Panc1 (cell line): ENCODE measurements at regions not wholly inside any gene's neighbourhood (a gene's known extent, or its start where the extent isn't known, plus 50 kb on each side); places are given as distances from the start of the nearest gene placed in this dataset.

ENCODE experiments used
- POLR2AphosphoS5 ChIP-seq: IDR thresholded peaks from 2 replicates; pipeline ENCODE4 v1.6.1; 2012; ENCODE audit warnings: mild to moderate bottlenecking, low read depth, low read length, moderate library complexity
- SIN3A ChIP-seq: IDR thresholded peaks from 2 replicates; pipeline ENCODE4 v1.6.1; 2012; ENCODE audit warnings: low read depth, mild to moderate bottlenecking, low read length, moderate library complexity, borderline replicate concordance; ENCODE audit not compliant: insufficient read depth
- TCF7L2 ChIP-seq: IDR thresholded peaks from 2 replicates; pipeline ENCODE4 v1.6.1; 2011; ENCODE audit warnings: mild to moderate bottlenecking, low read depth, low read length, inconsistent platforms
- TF ChIP-seq, protein P1 (sequence below), 2 experiments: IDR thresholded peaks; 2 replicates each; pipeline ENCODE4 v1.6.1; 2011 to 2012; ENCODE audit warnings: low read depth in 2 of 2, control low read depth in 1 of 2, low read length in 1 of 2, mild to moderate bottlenecking in 1 of 2, moderate library complexity in 1 of 2; ENCODE audit not compliant: insufficient read depth in 1 of 2
- TF ChIP-seq, protein P2 (sequence below): fragments of 450-650 bp; IDR thresholded peaks from 2 replicates; pipeline ENCODE4 v1.5.1; 2017; ENCODE audit warnings: mild to moderate bottlenecking

DNA sequence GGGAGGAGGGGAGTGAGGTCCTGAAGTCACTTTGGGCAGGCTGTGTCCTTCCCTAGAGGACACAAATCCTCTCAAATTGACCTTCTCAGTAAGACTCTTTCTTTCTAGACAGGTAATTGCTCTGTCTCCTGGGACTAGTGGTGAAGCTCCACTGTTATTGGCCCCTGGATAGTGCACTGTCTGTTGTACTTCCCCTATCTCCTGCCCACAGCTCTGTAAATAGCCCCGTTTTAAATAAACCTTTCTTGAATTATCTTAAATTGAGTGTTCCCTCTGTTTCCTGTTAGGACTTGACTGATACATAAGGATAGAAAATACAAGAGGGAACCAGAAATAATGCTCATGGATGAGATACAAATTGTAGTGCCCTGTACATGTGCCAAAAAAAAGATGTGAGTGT is 229.5 kb upstream of the USP24 start:
- TF ChIP-seq, protein P1, sequence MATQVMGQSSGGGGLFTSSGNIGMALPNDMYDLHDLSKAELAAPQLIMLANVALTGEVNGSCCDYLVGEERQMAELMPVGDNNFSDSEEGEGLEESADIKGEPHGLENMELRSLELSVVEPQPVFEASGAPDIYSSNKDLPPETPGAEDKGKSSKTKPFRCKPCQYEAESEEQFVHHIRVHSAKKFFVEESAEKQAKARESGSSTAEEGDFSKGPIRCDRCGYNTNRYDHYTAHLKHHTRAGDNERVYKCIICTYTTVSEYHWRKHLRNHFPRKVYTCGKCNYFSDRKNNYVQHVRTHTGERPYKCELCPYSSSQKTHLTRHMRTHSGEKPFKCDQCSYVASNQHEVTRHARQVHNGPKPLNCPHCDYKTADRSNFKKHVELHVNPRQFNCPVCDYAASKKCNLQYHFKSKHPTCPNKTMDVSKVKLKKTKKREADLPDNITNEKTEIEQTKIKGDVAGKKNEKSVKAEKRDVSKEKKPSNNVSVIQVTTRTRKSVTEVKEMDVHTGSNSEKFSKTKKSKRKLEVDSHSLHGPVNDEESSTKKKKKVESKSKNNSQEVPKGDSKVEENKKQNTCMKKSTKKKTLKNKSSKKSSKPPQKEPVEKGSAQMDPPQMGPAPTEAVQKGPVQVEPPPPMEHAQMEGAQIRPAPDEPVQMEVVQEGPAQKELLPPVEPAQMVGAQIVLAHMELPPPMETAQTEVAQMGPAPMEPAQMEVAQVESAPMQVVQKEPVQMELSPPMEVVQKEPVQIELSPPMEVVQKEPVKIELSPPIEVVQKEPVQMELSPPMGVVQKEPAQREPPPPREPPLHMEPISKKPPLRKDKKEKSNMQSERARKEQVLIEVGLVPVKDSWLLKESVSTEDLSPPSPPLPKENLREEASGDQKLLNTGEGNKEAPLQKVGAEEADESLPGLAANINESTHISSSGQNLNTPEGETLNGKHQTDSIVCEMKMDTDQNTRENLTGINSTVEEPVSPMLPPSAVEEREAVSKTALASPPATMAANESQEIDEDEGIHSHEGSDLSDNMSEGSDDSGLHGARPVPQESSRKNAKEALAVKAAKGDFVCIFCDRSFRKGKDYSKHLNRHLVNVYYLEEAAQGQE (IDR thresholded peaks at IDR 0.05; ENCODE audit: insufficient read depth in 1 of 2, low read depth in 2 of 2, low read length in 1 of 2), result no peak
- TF ChIP-seq, protein P2, sequence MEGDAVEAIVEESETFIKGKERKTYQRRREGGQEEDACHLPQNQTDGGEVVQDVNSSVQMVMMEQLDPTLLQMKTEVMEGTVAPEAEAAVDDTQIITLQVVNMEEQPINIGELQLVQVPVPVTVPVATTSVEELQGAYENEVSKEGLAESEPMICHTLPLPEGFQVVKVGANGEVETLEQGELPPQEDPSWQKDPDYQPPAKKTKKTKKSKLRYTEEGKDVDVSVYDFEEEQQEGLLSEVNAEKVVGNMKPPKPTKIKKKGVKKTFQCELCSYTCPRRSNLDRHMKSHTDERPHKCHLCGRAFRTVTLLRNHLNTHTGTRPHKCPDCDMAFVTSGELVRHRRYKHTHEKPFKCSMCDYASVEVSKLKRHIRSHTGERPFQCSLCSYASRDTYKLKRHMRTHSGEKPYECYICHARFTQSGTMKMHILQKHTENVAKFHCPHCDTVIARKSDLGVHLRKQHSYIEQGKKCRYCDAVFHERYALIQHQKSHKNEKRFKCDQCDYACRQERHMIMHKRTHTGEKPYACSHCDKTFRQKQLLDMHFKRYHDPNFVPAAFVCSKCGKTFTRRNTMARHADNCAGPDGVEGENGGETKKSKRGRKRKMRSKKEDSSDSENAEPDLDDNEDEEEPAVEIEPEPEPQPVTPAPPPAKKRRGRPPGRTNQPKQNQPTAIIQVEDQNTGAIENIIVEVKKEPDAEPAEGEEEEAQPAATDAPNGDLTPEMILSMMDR, result no peak
- no peak for TF ChIP-seq POLR2AphosphoS5
- no peak for TF ChIP-seq TCF7L2
- no peak for TF ChIP-seq SIN3A
